ENCODE measurements at regions not wholly inside any gene's neighbourhood (a gene's known extent, or its start where the extent isn't known, plus 50 kb on each side); places are given as distances from the start of the nearest gene placed in this dataset.

DNA sequence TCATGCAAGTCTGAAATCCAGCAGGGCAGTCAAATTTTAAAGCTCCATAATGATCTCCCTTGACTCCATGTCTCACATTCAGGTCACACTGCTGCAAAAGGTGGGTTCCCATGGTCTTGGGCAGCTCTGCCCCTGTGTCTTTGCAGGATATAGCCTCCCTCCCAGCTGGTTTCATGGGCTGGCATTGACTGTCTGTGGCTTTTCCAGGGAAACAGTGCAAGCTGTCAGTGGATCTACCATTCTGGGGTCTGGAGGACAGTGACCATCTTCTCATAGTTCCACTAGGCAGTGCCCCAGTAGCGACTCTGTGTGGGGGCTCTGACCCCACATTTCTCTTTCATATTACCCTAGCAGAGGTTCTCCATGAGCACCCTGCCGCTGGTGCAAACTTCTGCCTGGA lies 220.6 kb upstream of the COPS8 start:
- TF ChIP-seq EZH2 (IDR thresholded peaks at IDR 0.05; ENCODE audit: low read depth, low read length, severe bottlenecking), result no peak
- no peak for TF ChIP-seq NRF1 (IDR thresholded peaks at IDR 0.05; ENCODE audit: low read depth, low read length)
- TF ChIP-seq ZNF274 (IDR thresholded peaks at IDR 0.05; ENCODE audit: borderline replicate concordance, extremely low read depth, low read length), result no peak
- TF ChIP-seq JUN (IDR thresholded peaks at IDR 0.05; ENCODE audit: low read depth, low read length), result no peak
- TF ChIP-seq SIX5 (IDR thresholded peaks at IDR 0.05; ENCODE audit: low read depth, low read length), result no peak
- TF ChIP-seq, protein P1, sequence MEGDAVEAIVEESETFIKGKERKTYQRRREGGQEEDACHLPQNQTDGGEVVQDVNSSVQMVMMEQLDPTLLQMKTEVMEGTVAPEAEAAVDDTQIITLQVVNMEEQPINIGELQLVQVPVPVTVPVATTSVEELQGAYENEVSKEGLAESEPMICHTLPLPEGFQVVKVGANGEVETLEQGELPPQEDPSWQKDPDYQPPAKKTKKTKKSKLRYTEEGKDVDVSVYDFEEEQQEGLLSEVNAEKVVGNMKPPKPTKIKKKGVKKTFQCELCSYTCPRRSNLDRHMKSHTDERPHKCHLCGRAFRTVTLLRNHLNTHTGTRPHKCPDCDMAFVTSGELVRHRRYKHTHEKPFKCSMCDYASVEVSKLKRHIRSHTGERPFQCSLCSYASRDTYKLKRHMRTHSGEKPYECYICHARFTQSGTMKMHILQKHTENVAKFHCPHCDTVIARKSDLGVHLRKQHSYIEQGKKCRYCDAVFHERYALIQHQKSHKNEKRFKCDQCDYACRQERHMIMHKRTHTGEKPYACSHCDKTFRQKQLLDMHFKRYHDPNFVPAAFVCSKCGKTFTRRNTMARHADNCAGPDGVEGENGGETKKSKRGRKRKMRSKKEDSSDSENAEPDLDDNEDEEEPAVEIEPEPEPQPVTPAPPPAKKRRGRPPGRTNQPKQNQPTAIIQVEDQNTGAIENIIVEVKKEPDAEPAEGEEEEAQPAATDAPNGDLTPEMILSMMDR (IDR thresholded peaks at IDR 0.05; ENCODE audit: control extremely low read depth in 1 of 3, insufficient read depth in 1 of 3, low read depth in 1 of 3, low read length in 3 of 3), result no peak
- no peak for TF ChIP-seq RAD21 (IDR thresholded peaks at IDR 0.05 in 1 of 2, conservative IDR thresholded peaks at IDR 0.05 in 1 of 2; ENCODE audit: low read depth in 2 of 2, low read length in 2 of 2)
- no peak for TF ChIP-seq SUZ12 (IDR thresholded peaks at IDR 0.05; ENCODE audit: low read length)

All from H1 (cell line).